PFSK-1 (cell line): ENCODE measurements at regions not wholly inside any gene's neighbourhood (a gene's known extent, or its start where the extent isn't known, plus 50 kb on each side); places are given as distances from the start of the nearest gene placed in this dataset.

Experiments
- FOXP2 ChIP-seq: optimal IDR thresholded peaks from 2 replicates; pipeline ENCODE3; 2011; ENCODE audit warnings: borderline replicate concordance, control low read depth, inconsistent platforms; ENCODE audit not compliant: insufficient read depth; ENCODE audit errors: extremely low read length, extremely low read depth
- POLR2AphosphoS5 ChIP-seq: IDR thresholded peaks from 2 replicates; pipeline ENCODE4 v1.6.1; 2012; ENCODE audit warnings: low read depth, mild to moderate bottlenecking, control low read depth, low read length, moderate library complexity
- REST ChIP-seq, 2 experiments: IDR thresholded peaks; 2 replicates each; pipeline versions ENCODE4 v1.6.1 to v1.8.0; 2011 to 2012; ENCODE audit warnings: low read depth in 2 of 2, low read length in 2 of 2, control low read depth in 1 of 2, inconsistent platforms in 1 of 2, mild to moderate bottlenecking in 1 of 2, moderate library complexity in 1 of 2; ENCODE audit not compliant: insufficient read depth in 1 of 2
- SIN3A ChIP-seq: IDR thresholded peaks from 2 replicates; pipeline ENCODE4 v1.6.1; 2012; ENCODE audit warnings: mild to moderate bottlenecking, low read length, moderate library complexity, borderline replicate concordance; ENCODE audit not compliant: insufficient read depth
- TAF1 ChIP-seq: IDR thresholded peaks from 2 replicates; pipeline ENCODE4 v1.6.1; 2012; ENCODE audit warnings: low read length, control low read depth, borderline replicate concordance; ENCODE audit not compliant: insufficient read depth

GRCh38 chr12:105613269-105613668 is 282.8 kb downstream of the C12orf75 start:
- TF ChIP-seq TAF1: no peak
- TF ChIP-seq SIN3A: no peak
- no peak for TF ChIP-seq FOXP2
- no peak for TF ChIP-seq REST (IDR thresholded peaks at IDR 0.05; ENCODE audit: insufficient read depth in 1 of 2, low read depth in 2 of 2, low read length in 2 of 2)
- no peak for TF ChIP-seq POLR2AphosphoS5

GRCh38 chr12:105613887-105614286 is 283.4 kb downstream of the C12orf75 start:
- TF ChIP-seq POLR2AphosphoS5 (no peak), FOXP2 (no peak), TAF1 (no peak), SIN3A (no peak), REST (IDR thresholded peaks at IDR 0.05; ENCODE audit: insufficient read depth in 1 of 2, low read depth in 2 of 2, low read length in 2 of 2) (no peak)

GRCh38 chr12:105616971-105617540 is 286.6 kb downstream of the C12orf75 start:
- TF ChIP-seq POLR2AphosphoS5: no peak
- no peak for TF ChIP-seq TAF1
- no peak for TF ChIP-seq SIN3A
- TF ChIP-seq REST (IDR thresholded peaks at IDR 0.05; ENCODE audit: insufficient read depth in 1 of 2, low read depth in 2 of 2, low read length in 2 of 2): no peak
- no peak for TF ChIP-seq FOXP2

- no peak for TF ChIP-seq FOXP2
- TF ChIP-seq TAF1: no peak
- no peak for TF ChIP-seq SIN3A
- TF ChIP-seq POLR2AphosphoS5: no peak
- TF ChIP-seq REST (IDR thresholded peaks at IDR 0.05; ENCODE audit: insufficient read depth in 1 of 2, low read depth in 2 of 2, low read length in 2 of 2): no peak
These were observed 291.7 kb downstream of the C12orf75 start for GRCh38 chr12:105622220-105622619.
